Transverse colon (tissue), 4 donors: ENCODE measurements at regions not wholly inside any gene's neighbourhood (a gene's known extent, or its start where the extent isn't known, plus 50 kb on each side); places are given as distances from the start of the nearest gene placed in this dataset.

Source experiments
- CTCF ChIP-seq, 5 experiments: fragments of 200-600 bp in 3 of 5; fragments of 450-650 bp in 2 of 5; sonication (generic) in 3 of 5; IDR thresholded peaks; 1 replicate in 2 of 5; 2 replicates in 3 of 5; pipeline ENCODE4 v1.5.1; 2016 to 2017; ENCODE audit warnings: antibody characterized with exemption in 5 of 5, inconsistent platforms in 3 of 5, mild to moderate bottlenecking in 2 of 5, moderate library complexity in 1 of 5
- POLR2A ChIP-seq: fragments of 450-650 bp; IDR thresholded peaks from one replicate; pipeline ENCODE4 v1.6.1; 2016; ENCODE audit warnings: antibody characterized with exemption, mild to moderate bottlenecking, moderate library complexity
- POLR2AphosphoS5 ChIP-seq, 3 donors: sonication (generic); formaldehyde crosslinking; IDR thresholded peaks; one replicate each; pipeline ENCODE4 v1.6.1; 2016; ENCODE audit warnings: antibody characterized with exemption in 3 of 3

GRCh38 chr3:82800248-82800647 lies 1038.8 kb upstream of the GBE1 start:
- no peak for TF ChIP-seq POLR2A
- TF ChIP-seq CTCF (IDR thresholded peaks at IDR 0.05): no peak
- TF ChIP-seq POLR2AphosphoS5 (IDR thresholded peaks at IDR 0.05): no peak
